Medulla oblongata (tissue), 1 donor: ENCODE measurements at regions not wholly inside any gene's neighbourhood (a gene's known extent, or its start where the extent isn't known, plus 50 kb on each side); places are given as distances from the start of the nearest gene placed in this dataset.

ENCODE experiments used
- DNase-seq: peaks from one replicate; pipeline ENCODE4 v3.0.0-alpha.2; 2015; ENCODE audit errors: extremely low spot score

GRCh38 chr4:23667659-23668058, 222.2 kb downstream of the PPARGC1A start:
- no peak for DNase-seq

DNA sequence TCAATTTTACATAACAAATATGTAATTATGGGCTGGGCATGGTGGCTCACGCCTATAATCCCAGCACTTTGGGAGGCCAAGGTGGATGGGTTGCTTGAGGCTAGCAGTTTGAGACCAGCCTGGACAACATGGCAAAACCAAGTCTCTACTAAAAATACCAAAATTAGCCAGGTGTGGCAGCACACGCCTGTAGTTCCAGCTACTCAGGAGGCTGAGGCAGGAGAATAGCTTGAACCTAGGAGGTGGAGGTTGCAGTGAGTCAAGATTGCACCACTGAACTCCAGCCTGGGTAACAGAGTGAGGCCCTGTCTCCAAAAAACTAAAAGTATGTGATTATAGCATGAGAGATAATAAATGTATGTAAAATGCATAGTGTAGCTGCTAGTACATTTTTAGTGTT, 229.0 kb downstream of the PPARGC1A start:
- DNase-seq: no peak

- DNase-seq: no peak
Measured at GRCh38 chr4:23654791-23655190, 235.1 kb downstream of the PPARGC1A start.

GRCh38 chr4:23648854-23649596, 240.8 kb downstream of the PPARGC1A start:
- no peak for DNase-seq

DNA sequence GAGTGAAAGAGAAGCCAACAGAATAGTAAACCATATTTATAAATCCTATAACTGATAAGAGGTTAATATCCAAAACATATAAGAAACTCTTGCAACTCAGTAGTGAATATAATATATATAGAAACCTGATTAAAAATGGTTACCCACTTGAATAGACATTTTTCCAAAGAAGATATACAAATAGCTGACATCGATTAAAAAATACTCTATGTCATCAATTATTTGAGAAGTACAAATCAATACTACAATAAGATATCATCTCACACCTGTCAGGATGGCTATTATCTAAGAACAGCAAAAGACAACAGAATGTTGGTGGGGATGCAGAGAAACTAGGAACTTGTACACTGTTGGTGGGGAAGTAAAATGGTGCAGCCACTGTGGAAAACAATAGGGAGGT, 254.4 kb downstream of the PPARGC1A start:
- DNase-seq: no peak

GRCh38 chr4:23631255-23631950, 258.4 kb downstream of the PPARGC1A start:
- DNase-seq: no peak

GRCh38 chr4:23630110-23630509, 259.7 kb downstream of the PPARGC1A start:
- no peak for DNase-seq

DNA sequence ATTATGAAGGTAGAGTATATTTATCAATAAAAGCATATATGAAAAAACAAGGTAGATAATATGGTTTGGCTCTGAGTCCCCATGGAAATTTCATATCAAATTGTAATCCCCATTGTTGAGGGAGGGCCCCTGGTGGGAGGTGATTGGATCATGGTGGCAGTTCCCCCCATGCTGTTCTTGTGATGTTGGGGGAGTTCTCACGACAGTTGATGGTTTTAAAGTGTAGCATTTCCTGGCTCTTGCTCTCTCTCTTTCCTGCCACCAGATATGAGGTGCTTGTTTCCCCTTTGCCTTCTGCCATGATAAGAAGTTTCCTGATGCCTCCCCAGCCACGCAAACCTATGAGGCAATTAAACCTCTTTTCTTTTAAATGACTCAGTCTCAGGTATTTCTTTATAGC, 260.4 kb downstream of the PPARGC1A start:
- DNase-seq: no peak

GRCh38 chr4:23614284-23614892, 275.5 kb downstream of the PPARGC1A start:
- DNase-seq: peak; percentile 4

DNA sequence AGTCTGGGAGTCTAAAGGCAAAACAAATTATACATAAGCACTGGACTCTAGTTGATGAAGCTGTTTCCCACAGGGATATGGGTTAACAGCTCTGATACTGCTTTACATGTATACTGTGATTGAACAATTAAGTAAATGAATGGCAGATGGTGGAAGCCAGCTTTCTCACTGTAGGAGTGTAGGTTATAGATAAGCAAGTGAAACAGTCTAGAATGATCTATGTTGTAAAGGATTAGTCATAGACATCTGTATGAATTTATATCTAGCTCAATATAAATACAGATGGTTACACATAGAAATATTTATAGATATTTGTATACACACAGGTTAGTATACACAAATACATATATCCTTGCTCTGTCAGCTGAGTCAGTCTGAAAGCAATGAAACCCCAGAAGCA, 276.1 kb downstream of the PPARGC1A start:
- DNase-seq: no peak

DNA sequence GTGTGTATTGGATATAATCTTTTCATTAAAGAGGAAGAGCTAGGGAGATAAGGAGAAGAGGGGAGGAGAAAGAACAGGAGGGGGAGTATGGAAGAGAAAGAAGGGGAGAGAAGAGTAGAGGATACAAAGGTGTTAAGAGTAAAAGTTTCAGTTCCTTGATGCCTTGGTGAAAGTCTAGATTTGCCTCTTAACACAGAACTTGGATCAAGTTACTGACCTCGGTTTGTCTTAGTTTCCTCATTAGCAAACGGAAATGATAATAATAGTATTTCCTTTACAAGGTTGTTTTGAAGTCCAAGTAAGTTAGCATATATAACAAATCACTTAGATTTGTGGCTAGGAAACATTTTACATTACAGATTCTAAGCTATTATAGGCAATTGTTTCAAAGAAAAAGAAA, 287.1 kb downstream of the PPARGC1A start:
- no peak for DNase-seq

DNA sequence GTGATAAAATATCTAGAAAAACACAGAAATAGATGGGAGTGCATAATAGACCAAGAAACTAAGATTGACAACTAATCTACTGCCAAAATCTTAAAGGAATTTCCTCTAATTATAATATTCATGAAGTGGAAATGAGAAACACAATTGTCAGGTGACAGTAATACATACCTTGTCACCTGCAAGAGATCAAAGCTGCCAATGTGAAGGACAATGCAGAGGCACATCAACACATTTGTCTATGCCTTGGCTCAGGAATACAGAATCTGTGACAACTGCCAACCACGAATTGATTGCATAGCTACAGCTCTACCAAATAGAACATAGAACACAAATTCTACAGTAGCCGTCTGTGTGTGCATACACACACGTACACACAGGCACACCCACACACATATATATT, 295.7 kb downstream of the PPARGC1A start:
- DNase-seq: no peak

DNA sequence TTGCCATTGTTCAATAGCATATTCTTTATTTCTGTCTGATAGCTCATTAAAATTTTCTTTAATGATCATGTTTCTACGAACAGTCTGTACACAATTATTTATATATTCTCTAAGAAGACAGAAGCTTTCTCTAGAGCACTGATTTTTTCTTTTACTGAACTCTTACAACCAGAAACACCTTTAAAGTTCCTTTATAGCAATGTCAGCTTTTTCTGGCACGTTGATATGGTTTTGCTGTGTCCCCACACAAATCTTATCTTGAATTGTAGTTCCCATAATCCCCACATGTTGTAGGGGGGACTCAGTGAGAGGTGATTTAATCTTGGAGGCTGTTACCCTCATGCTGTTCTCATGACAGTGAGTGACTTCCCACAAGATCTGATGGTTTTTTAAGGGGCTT, 299.4 kb downstream of the PPARGC1A start:
- no peak for DNase-seq

- no peak for DNase-seq
Measured at GRCh38 chr4:23584024-23584423, 305.8 kb downstream of the PPARGC1A start.

DNA sequence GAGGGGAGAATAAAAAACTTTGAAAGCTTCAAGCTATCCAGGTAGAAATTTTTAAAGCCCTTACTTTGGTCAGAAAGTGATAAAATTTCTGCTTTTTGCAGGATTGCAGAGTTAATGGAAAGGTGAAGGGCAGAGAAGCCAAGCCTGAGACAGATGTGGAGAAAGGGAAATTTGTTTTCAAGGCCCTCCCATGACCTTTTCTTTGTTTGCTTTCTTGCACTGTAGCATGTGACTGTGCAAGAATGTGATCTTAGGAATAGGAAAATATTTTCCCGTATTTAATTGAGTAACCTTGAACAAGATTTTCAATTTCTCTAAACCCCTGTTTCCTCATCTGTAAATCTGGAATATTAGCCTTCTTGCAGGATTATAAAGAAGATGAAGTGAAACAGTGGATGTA, 307.2 kb downstream of the PPARGC1A start:
- no peak for DNase-seq

DNA sequence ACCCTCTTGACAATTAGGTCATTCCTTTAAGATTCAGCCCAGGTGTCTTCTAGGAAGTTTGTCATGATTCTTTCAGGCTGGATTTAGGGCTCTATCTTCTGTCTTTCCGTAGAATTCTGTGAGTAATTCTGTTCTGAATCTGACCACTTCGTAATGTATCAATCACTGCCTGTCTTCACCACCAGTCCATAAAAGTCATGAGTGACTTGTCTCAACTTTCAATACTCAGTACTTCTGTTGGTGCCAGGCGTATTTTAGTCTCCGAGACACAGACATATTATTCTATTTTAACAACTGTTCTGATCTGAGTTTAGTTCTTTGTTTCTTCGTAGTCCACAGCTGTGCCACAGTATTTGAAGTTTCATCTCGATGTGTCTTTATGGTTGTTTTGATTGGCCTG, 310.7 kb downstream of the PPARGC1A start:
- no peak for DNase-seq

DNA sequence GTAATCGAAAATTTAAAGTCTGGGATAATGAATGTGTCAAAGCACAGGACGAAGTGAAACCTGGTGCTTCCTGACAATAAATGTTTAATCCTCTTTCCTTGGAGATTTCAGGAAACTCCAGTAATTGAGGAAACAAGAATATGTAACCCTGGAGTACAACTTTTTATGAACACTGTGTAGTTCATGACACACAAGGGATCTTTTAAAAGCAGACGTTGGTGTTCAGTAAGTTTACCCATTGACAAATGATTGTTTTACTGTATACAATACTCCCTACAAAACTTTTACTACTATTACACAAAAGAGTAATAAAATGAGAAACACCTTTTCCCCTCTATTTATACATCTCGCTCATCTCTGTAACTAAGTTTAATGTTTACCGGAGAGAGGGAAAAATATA, 312.4 kb downstream of the PPARGC1A start:
- DNase-seq: no peak

GRCh38 chr4:23572382-23572781, 317.5 kb downstream of the PPARGC1A start:
- DNase-seq: no peak

- DNase-seq: no peak
Measured at GRCh38 chr4:23567338-23567737, 322.5 kb downstream of the PPARGC1A start.

- DNase-seq: no peak
Measured at GRCh38 chr4:23560748-23561147, 329.1 kb downstream of the PPARGC1A start.

GRCh38 chr4:23558101-23558500, 331.7 kb downstream of the PPARGC1A start:
- DNase-seq: no peak

- no peak for DNase-seq
Measured at GRCh38 chr4:23547601-23548000, 342.2 kb downstream of the PPARGC1A start.

DNA sequence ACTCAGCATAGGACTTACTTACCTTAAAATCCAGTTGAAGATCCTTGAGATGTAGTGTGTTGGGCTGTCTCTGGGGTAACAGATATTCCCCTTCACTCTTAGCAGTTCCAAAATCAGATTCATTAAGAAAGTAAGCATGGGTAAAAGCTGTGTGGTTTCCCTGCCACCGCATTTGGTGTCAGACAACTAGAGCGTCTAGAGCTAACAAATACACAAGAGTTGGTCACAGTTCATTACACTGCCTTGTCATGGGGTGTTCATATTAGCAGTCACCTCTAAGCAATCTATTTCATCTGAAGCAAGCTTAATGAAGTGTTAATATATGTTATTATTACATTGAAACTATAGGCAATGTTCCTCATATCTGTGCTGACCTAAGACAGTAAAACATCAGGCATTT, 342.8 kb downstream of the PPARGC1A start:
- no peak for DNase-seq
